ENCODE measurements at regions not wholly inside any gene's neighbourhood (a gene's known extent, or its start where the extent isn't known, plus 50 kb on each side); places are given as distances from the start of the nearest gene placed in this dataset.

DNA sequence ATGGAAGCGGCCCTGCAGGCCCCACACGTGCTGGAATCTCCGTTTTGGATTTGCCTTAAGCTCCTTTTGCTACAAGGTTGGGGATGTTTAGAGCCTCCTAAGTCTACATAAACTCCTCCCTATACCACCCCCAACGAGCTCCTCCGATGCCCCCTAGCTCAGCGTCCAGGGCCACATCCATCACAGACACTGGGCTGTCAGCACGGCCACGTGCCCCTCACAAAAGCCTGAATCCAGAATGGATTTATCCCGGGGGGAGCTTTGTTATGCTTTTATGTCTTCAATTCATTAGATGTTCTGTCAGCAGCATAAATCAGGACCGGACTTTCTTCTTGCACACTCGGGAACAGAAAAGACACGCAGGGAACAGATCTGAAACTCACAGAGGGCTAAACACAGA, 52.6 kb upstream of the CD82 start:
- TF ChIP-seq POLR2A (IDR thresholded peaks at IDR 0.05) (no peak), CTCF (IDR thresholded peaks at IDR 0.05) (no peak)

Measured in suprapubic skin (tissue), 3 donors.